IPS-NIHi7 (cell line): ENCODE measurements at regions not wholly inside any gene's neighbourhood (a gene's known extent, or its start where the extent isn't known, plus 50 kb on each side); places are given as distances from the start of the nearest gene placed in this dataset.

Experiments used
- DNase-seq: peaks from one replicate; pipeline ENCODE4 v3.0.0; 2012; ENCODE audit warnings: mixed read lengths; ENCODE audit errors: extremely low spot score

DNA sequence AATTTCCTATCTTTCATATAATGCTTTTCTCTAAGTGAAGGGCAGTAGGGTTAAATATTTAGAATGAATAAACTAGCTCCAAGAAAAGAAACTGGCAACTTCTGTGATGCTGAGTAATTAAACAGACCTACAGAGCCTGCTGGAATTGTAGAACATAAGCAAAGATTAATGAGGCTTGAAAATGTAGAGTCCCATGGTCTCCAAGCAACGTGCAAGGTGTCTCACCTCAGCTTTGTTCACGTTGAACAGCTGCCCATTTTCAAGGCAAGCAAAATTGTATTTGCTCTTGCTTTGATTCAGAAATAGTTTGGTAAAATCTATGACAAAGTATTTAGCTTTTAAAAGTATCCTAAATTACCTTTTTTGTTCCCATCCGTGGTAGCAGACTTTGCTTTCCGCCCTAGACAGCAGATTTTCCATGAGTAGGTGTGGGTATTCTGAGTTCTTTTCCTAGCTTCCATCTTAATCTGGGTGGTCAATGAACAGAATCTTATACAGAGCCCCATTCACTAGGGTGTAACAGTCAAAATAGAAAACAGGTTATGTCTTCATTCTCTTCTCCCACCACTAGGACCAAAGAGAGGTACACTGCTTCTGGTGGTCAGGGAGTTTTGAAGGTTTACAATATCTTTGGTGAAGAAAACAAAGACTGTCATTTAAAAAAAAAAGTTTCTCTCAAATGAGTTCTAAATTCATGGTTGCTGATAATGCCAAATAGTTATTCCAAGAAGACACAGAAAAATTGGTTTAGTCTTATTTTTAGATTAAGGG is 52.1 kb upstream of the TYRP1 start:
- DNase-seq, result no peak
